SK-N-SH treated with all-trans-retinoic acid at 6 μM for 48 hours (cell line): ENCODE measurements at regions not wholly inside any gene's neighbourhood (a gene's known extent, or its start where the extent isn't known, plus 50 kb on each side); places are given as distances from the start of the nearest gene placed in this dataset.

Experiments used
- ATAC-seq: fragments of 200-7000 bp; cut with Tn5 transposase; 3 replicates; pipeline ENCODE4 v1.9.1; 2020; ENCODE audit warnings: mild to moderate bottlenecking, moderate library complexity
- ARNTL ChIP-seq: fragments of 450-650 bp; formaldehyde crosslinking; IDR thresholded peaks from 2 replicates; pipeline ENCODE4 v1.5.0; 2020; ENCODE audit warnings: low read depth, mild to moderate bottlenecking, moderate library complexity, borderline replicate concordance
- BACH2 ChIP-seq: fragments of 250-450 bp; sonication (Bioruptor Pico); IDR thresholded peaks from 2 replicates; pipeline ENCODE4 v1.9.0; 2021; ENCODE audit warnings: mild to moderate bottlenecking, borderline replicate concordance
- CREB5 ChIP-seq: fragments of 250-450 bp; sonication (Bioruptor Pico); IDR thresholded peaks from 2 replicates; pipeline ENCODE4 v1.5.1; 2020; ENCODE audit warnings: low read depth, mild to moderate bottlenecking, moderate library complexity
- CSDC2 ChIP-seq: fragments of 250-450 bp; sonication (Bioruptor Pico); IDR thresholded peaks from 2 replicates; pipeline ENCODE4 v1.5.0; 2020; ENCODE audit warnings: mild to moderate bottlenecking, moderate library complexity
- CSRNP3 ChIP-seq: fragments of 250-450 bp; sonication (Bioruptor Pico); IDR thresholded peaks from 2 replicates; pipeline ENCODE4 v1.5.1; 2021; ENCODE audit warnings: mild to moderate bottlenecking, moderate library complexity
- ESRRG ChIP-seq: fragments of 250-450 bp; sonication (Bioruptor Pico); IDR thresholded peaks from 2 replicates; pipeline ENCODE4 v1.6.1; 2021; ENCODE audit warnings: mild to moderate bottlenecking
- OSR1 ChIP-seq: fragments of 250-450 bp; sonication (Bioruptor Pico); IDR thresholded peaks from 2 replicates; pipeline ENCODE4 v1.8.0; 2022; ENCODE audit warnings: moderate library complexity, mild to moderate bottlenecking, inconsistent platforms
- PATZ1 ChIP-seq: fragments of 250-450 bp; sonication (Bioruptor Pico); IDR thresholded peaks from 2 replicates; pipeline ENCODE4 v1.8.0; 2020; ENCODE audit warnings: mild to moderate bottlenecking, moderate library complexity, borderline replicate concordance
- POU6F1 ChIP-seq: fragments of 250-450 bp; sonication (Bioruptor Pico); IDR thresholded peaks from 2 replicates; pipeline ENCODE4 v1.8.0; 2021; ENCODE audit warnings: low read depth, mild to moderate bottlenecking, moderate library complexity, borderline replicate concordance
- PPARA ChIP-seq: fragments of 250-450 bp; sonication (Bioruptor Pico); IDR thresholded peaks from 2 replicates; pipeline ENCODE4 v1.5.0; 2020; ENCODE audit warnings: mild to moderate bottlenecking, borderline replicate concordance
- RARB ChIP-seq: fragments of 250-450 bp; sonication (Bioruptor Pico); IDR thresholded peaks from 2 replicates; pipeline ENCODE4 v1.8.0; 2021; ENCODE audit warnings: mild to moderate bottlenecking, moderate library complexity
- SNAI2 ChIP-seq: fragments of 250-450 bp; sonication (Bioruptor Pico); IDR thresholded peaks from 2 replicates; pipeline ENCODE4 v1.5.0; 2020; ENCODE audit warnings: mild to moderate bottlenecking, moderate library complexity
- TCF4 ChIP-seq: fragments of 250-450 bp; sonication (Bioruptor Pico); IDR thresholded peaks from 2 replicates; pipeline ENCODE4 v1.8.0; 2021; ENCODE audit warnings: mild to moderate bottlenecking, moderate library complexity, borderline replicate concordance
- TOX ChIP-seq: fragments of 250-450 bp; sonication (Bioruptor Pico); IDR thresholded peaks from 2 replicates; pipeline ENCODE4 v1.8.0; 2021; ENCODE audit warnings: mild to moderate bottlenecking, moderate library complexity, borderline replicate concordance
- TSHZ2 ChIP-seq: fragments of 250-450 bp; sonication (Bioruptor Pico); IDR thresholded peaks from 2 replicates; pipeline ENCODE4 v1.5.0; 2020; ENCODE audit warnings: mild to moderate bottlenecking, moderate library complexity
- ZC3H10 ChIP-seq: fragments of 250-450 bp; sonication (Bioruptor Pico); IDR thresholded peaks from 2 replicates; pipeline ENCODE4 v1.5.1; 2021; ENCODE audit warnings: mild to moderate bottlenecking, moderate library complexity
- ZFP3 ChIP-seq: fragments of 250-450 bp; sonication (Bioruptor Pico); IDR thresholded peaks from 2 replicates; pipeline ENCODE4 v1.5.0; 2020; ENCODE audit warnings: mild to moderate bottlenecking, moderate library complexity
- ZFP30 ChIP-seq: fragments of 450-650 bp; formaldehyde crosslinking; IDR thresholded peaks from 2 replicates; pipeline ENCODE4 v1.5.0; 2022; ENCODE audit warnings: mild to moderate bottlenecking, moderate library complexity
- ZNF565 ChIP-seq: fragments of 450-650 bp; formaldehyde crosslinking; conservative IDR thresholded peaks from 2 replicates; pipeline ENCODE4 v1.5.0; 2020; ENCODE audit warnings: low read depth, mild to moderate bottlenecking, moderate library complexity
- ZNF70 ChIP-seq: fragments of 450-650 bp; formaldehyde crosslinking; IDR thresholded peaks from 2 replicates; pipeline ENCODE4 v1.5.0; 2020; ENCODE audit warnings: mild to moderate bottlenecking, moderate library complexity
- ZNF8 ChIP-seq: fragments of 450-650 bp; formaldehyde crosslinking; IDR thresholded peaks from 2 replicates; pipeline ENCODE4 v1.5.0; 2020; ENCODE audit warnings: mild to moderate bottlenecking, moderate library complexity

- ATAC-seq, result no peak
- TF ChIP-seq TCF4 (CRISPR knock-in tag) (no peak), PATZ1 (CRISPR knock-in tag) (no peak), ARNTL (CRISPR knock-in tag) (no peak), ZNF8 (CRISPR knock-in tag) (no peak), ZNF70 (CRISPR knock-in tag) (no peak), TOX (CRISPR knock-in tag) (no peak), ZC3H10 (CRISPR knock-in tag) (no peak), CSRNP3 (no peak), OSR1 (CRISPR knock-in tag) (no peak), CREB5 (CRISPR knock-in tag) (no peak), RARB (no peak), ESRRG (CRISPR knock-in tag) (no peak)
Measured at GRCh38 chr1:208524925-208525324, 280.7 kb upstream of the PLXNA2 start.

GRCh38 chr1:208525417-208525816 lies 281.2 kb upstream of the PLXNA2 start:
- TF ChIP-seq ZNF8 (CRISPR knock-in tag) (no peak), ARNTL (CRISPR knock-in tag) (no peak), OSR1 (CRISPR knock-in tag) (no peak), RARB (no peak), CSDC2 (CRISPR knock-in tag) (no peak), TSHZ2 (CRISPR knock-in tag) (no peak), BACH2 (no peak), PPARA (CRISPR knock-in tag) (no peak), PATZ1 (CRISPR knock-in tag) (no peak)
- no peak for ATAC-seq

GRCh38 chr1:208526613-208527125 lies 282.5 kb upstream of the PLXNA2 start:
- ATAC-seq, result no peak; the same call in 2 of the 3 replicates
- TF ChIP-seq ESRRG (CRISPR knock-in tag) (no peak), RARB (no peak), PPARA (CRISPR knock-in tag) (no peak), TOX (CRISPR knock-in tag) (no peak), ARNTL (CRISPR knock-in tag) (no peak), POU6F1 (CRISPR knock-in tag) (no peak), ZNF565 (no peak), OSR1 (CRISPR knock-in tag) (no peak), CSRNP3 (no peak), PATZ1 (CRISPR knock-in tag) (no peak), ZFP3 (CRISPR knock-in tag) (no peak), ZC3H10 (CRISPR knock-in tag) (no peak), SNAI2 (CRISPR knock-in tag) (no peak), ZFP30 (no peak), CSDC2 (CRISPR knock-in tag) (no peak), TCF4 (CRISPR knock-in tag) (no peak)
- TF ChIP-seq, all 23 proteins: peak for 0
